ENCODE measurements at regions not wholly inside any gene's neighbourhood (a gene's known extent, or its start where the extent isn't known, plus 50 kb on each side); places are given as distances from the start of the nearest gene placed in this dataset.

DNA sequence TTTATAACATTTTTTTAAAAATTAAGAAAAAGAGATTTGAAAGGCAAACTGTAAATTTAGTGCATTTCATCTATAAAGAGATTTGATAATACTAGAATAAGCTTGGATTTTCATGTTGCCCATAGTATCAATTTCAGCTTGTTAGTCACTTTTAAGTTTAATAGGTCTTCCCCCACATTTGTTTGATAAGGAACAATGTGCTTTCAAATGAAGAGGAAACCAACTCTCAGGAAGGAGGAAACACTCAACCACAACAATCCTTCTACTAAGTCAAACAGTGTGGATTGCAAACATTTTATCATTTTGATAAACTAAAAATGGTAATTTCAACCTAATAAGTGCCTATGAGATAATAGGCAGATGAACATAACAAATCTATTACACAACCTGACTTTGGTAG lies 397.1 kb upstream of the CDH20 start:
- TF ChIP-seq GATA1 (IDR thresholded peaks at IDR 0.05; ENCODE audit: low read depth, low read length) = no peak
- TF ChIP-seq POLR2A (IDR thresholded peaks at IDR 0.05; ENCODE audit: low read length) = no peak
- DNase-seq = no peak

- TF ChIP-seq POLR2A (IDR thresholded peaks at IDR 0.05; ENCODE audit: low read length) (no peak), GATA1 (IDR thresholded peaks at IDR 0.05; ENCODE audit: low read depth, low read length) (no peak)
- no peak for DNase-seq
Measured at GRCh38 chr18:60943297-60943696, 389.9 kb upstream of the CDH20 start.

GRCh38 chr18:60950634-60951033 lies 382.6 kb upstream of the CDH20 start:
- DNase-seq = no peak
- TF ChIP-seq POLR2A (IDR thresholded peaks at IDR 0.05; ENCODE audit: low read length) = no peak

DNA sequence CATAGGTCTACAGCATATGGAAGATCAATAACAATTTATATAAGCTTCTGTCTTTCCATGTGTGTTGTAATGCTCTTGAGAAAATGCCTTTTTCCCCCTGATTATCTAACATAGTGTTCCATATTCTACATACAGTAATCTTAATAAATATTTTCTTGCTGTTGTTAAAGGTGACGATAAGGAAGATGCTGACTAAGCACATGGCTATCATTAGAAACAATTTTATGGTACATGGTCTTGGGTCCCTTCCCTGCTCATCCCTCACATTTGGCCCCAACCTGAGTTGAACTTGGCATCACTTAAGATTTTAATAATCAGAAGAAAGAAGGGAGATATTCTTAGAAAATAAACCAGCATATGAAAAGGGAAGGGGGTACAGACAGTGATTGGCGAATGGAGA lies 382.1 kb upstream of the CDH20 start:
- no peak for DNase-seq
- TF ChIP-seq GATA1 (IDR thresholded peaks at IDR 0.05; ENCODE audit: low read depth, low read length) (no peak), POLR2A (IDR thresholded peaks at IDR 0.05; ENCODE audit: low read length) (no peak)

- no peak for DNase-seq
- no peak for TF ChIP-seq POLR2A (IDR thresholded peaks at IDR 0.05; ENCODE audit: low read length)
- TF ChIP-seq GATA1 (IDR thresholded peaks at IDR 0.05; ENCODE audit: low read depth, low read length) = no peak
Measured at GRCh38 chr18:60962625-60963024, 370.6 kb upstream of the CDH20 start.

DNA sequence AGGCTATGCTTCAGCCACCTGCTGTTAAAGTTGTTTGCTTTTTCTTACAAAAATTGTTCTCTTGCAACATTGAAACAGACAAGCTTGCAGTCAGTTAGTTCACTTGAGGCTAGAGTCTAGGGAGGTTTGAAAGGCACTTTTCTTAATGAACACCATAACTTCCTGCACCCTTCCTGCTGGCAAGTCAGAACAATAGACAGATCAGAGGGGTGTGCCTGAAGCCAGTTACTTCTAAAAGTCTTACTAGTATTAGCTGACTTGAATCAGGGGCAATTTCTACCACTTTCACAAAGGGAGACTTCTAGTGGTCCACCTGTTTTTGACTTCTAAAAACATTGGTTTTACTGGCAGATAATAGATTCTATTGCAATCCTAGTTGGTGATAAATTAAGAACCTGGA lies 367.4 kb upstream of the CDH20 start:
- TF ChIP-seq GATA1 (IDR thresholded peaks at IDR 0.05; ENCODE audit: low read depth, low read length) = no peak
- no peak for DNase-seq

- TF ChIP-seq GATA1 (IDR thresholded peaks at IDR 0.05; ENCODE audit: low read depth, low read length) (no peak), POLR2A (IDR thresholded peaks at IDR 0.05; ENCODE audit: low read length) (no peak)
- DNase-seq = no peak
Measured at GRCh38 chr18:60966876-60967275, 366.4 kb upstream of the CDH20 start.

DNA sequence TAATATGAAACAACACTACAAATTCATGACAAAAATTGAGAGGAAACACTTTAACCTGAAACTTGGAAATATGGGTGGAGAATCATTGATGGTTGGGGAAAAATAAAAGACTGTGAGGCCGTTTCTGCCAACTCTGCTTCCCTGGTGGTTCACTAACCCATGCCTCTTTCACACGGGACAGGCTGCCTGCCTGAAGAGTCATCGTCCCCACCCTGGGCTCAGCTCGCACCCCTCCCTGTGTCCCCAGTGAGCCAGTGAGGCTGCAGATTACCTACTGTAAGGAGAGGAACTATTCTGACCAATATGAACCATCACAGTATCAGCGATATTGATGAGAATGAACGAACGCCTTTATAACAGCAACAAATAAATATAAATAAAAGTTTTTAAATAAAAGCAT lies 357.8 kb upstream of the CDH20 start:
- TF ChIP-seq GATA1 (IDR thresholded peaks at IDR 0.05; ENCODE audit: low read depth, low read length) (no peak), POLR2A (IDR thresholded peaks at IDR 0.05; ENCODE audit: low read length) (no peak)
- DNase-seq = no peak

DNA sequence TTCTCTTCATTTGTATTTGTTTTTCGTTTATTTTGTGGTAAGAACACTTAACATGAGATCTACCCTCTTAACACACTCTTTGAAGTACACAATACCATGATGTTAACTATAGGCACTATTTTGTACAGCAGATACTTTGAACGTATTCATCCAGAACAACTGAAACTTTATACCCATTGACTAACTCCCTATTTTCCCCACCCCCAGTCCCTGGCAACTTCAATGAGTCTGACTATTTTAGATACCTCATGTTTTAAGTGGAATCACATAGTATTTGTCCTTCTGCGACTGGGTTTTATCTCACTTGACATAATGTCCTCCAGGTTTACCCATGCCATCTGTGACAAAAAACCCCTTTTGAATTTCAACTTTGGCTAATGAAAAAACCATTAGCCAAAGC lies 356.3 kb upstream of the CDH20 start:
- no peak for DNase-seq
- no peak for TF ChIP-seq GATA1 (IDR thresholded peaks at IDR 0.05; ENCODE audit: low read depth, low read length)
- no peak for TF ChIP-seq POLR2A (IDR thresholded peaks at IDR 0.05; ENCODE audit: low read length)

- TF ChIP-seq GATA1 (IDR thresholded peaks at IDR 0.05; ENCODE audit: low read depth, low read length) (no peak), POLR2A (IDR thresholded peaks at IDR 0.05; ENCODE audit: low read length) (no peak)
- no peak for DNase-seq
Measured at GRCh38 chr18:60978338-60978737, 354.9 kb upstream of the CDH20 start.

- DNase-seq = no peak
- TF ChIP-seq POLR2A (IDR thresholded peaks at IDR 0.05; ENCODE audit: low read length) (no peak), GATA1 (IDR thresholded peaks at IDR 0.05; ENCODE audit: low read depth, low read length) (no peak)
Measured at GRCh38 chr18:60980422-60981005, 352.7 kb upstream of the CDH20 start.

GRCh38 chr18:60981682-60982328 lies 351.4 kb upstream of the CDH20 start:
- TF ChIP-seq GATA1 (IDR thresholded peaks at IDR 0.05; ENCODE audit: low read depth, low read length) (no peak), POLR2A (IDR thresholded peaks at IDR 0.05; ENCODE audit: low read length) (no peak)
- DNase-seq = no peak

DNA sequence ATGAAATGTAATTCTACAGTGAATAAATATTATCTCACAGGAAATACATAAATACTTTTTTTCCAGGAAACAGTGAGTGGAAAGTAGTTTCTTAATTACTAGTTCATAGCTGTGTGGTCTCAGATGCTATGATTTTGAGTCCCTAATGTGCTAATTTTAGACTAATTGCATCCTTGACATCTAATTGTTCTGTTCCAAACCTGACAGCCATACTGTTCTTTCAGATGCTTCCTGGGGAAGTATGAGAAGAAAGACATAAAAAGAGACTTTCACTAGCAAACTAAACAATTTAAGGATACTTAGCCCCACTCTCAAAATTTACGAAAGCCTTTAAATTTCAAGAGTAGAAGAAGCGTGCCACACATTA lies 350.9 kb upstream of the CDH20 start:
- DNase-seq = no peak
- no peak for TF ChIP-seq GATA1 (IDR thresholded peaks at IDR 0.05; ENCODE audit: low read depth, low read length)
- TF ChIP-seq POLR2A (IDR thresholded peaks at IDR 0.05; ENCODE audit: low read length) = no peak

DNA sequence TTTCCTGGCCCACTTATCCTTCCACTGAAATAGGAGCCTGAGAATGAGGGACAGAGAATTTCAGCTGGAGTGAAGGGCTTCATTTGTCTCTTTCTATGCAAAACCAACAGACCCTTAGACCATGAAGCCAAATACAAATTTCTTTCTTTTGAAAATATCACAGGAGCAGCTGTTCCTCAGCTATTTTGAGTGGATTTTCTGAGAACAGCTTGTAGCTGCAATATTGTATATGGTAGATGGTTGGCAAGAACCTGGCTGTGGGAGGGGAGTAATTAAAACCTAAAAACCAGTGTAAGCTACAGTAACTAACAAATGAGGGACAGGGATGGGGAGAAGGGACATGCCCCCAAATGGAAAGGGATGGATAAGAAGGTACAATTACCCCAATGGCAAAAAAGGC lies 350.3 kb upstream of the CDH20 start:
- DNase-seq = no peak
- TF ChIP-seq POLR2A (IDR thresholded peaks at IDR 0.05; ENCODE audit: low read length) = no peak
- no peak for TF ChIP-seq GATA1 (IDR thresholded peaks at IDR 0.05; ENCODE audit: low read depth, low read length)

GRCh38 chr18:60984510-60984909 lies 348.7 kb upstream of the CDH20 start:
- TF ChIP-seq POLR2A (IDR thresholded peaks at IDR 0.05; ENCODE audit: low read length) = no peak
- no peak for TF ChIP-seq GATA1 (IDR thresholded peaks at IDR 0.05; ENCODE audit: low read depth, low read length)
- DNase-seq = no peak

DNA sequence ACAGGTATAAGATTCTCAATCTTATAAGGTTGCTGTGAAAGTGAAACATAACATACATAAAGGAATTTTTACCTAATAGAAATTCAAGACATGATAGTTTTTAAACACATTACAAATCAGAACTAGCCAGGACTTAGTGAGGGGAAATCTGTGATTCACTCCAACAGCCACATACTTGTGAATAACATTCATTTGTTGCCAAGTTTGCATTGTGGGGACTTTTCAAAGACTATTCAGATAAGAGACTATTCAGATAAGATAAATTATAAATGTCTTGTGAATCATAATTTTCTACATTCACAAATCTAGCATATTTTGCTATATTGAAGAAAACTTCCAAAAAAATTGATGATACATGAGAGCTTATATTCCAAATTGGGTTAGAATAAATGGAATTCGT lies 345.3 kb upstream of the CDH20 start:
- DNase-seq = no peak
- TF ChIP-seq POLR2A (IDR thresholded peaks at IDR 0.05; ENCODE audit: low read length) = no peak
- no peak for TF ChIP-seq GATA1 (IDR thresholded peaks at IDR 0.05; ENCODE audit: low read depth, low read length)
